ENCODE measurements at regions not wholly inside any gene's neighbourhood (a gene's known extent, or its start where the extent isn't known, plus 50 kb on each side); places are given as distances from the start of the nearest gene placed in this dataset.
"Not testable (repeated sequence)": the region's sequence is repeated elsewhere in the genome, so short reads cannot be mapped to it uniquely, and the experiment has no call there.

DNA sequence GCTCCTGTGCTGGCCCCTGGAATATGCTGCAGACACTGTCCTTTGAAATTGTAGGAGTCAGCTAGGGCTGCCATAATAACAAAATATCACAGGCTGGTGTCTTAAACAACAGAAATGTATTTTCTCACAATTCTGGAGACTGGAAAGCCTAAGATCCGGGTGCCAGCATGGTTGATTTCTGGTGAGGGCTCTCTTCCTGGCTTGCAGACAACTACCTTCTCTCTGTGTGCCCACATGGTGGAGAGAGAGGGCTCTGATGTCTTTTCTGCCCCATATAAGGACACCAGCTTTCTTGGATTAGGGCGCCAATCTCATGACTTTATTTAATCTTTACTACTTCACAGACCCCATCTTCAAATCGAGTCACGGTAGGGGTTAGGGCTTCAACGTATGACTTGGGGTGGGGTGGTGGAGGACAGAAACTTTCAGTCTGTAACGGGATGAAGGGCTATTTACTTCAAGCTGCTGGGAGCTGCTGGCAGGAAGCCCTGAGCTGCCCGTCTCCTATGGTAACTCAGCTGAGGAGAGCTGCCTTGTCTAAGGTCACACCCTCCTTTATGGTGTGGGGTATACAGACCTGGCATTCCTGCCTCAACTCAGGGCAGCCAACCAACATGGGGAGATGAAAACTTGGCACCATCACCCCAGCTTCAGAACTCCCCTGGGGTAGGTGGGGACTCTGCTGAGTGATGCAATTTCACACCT is 142.9 kb upstream of the ZBED5 start:
- DNase-seq: no peak

DNA sequence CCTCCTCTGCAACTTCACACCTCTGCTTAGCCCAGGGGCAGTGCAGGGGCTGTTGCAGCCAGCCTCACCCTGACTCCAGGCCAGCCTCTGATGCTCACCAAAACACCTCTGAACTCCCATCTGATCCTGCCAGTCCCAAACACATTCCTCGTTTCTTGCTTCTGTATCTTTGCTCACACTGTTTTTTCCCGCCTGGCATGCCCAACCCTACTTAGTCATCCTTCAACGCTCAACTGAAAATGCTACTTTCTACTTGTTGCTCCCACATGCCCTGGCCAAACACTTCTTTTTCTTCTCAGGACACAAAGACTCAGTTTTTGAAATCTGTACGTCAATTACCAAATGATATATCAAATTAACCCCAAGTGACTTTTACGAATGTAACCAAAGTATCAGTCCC is 140.8 kb upstream of the ZBED5 start:
- DNase-seq: no peak

GRCh38 chr11:10996678-10997077 is 138.8 kb upstream of the ZBED5 start:
- no peak for DNase-seq

DNA sequence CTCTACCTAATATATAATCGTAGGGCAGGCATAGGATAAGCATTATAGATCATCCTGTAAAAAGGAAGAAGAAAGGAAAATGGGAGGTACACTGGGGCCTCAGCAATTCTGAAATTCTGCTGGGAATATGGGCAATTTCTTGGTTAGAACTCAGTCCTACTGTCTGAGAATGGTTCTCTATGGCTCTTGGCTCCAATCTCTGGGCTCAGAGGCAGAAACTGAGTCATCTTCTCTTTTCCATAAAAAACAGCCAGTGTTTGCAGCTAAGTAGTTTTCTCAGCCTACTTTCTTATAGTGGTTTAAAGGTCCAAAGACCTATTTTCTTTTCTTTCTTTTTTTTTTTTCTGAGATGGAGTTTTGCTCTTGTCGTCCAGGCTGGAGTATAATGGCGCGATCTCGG is 135.8 kb upstream of the ZBED5 start:
- DNase-seq: no peak

DNA sequence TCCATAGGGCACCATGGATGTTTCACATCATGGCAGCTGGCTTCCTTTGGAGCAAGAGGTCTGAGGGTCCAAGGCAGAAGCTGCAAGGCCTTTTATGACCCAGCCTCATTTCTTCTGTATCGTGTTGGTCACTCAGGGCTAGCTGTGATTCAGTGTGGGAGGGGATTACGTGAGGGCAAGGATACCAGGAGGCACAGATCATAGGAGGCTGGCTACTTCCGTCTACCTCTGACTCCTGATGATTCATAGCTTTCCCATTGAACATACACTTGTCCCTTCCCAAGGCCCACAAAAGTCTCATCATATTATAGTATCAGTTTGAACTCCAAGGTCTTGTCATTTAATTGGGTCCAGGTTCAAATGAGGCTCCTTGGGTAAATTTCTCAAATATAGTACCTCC is 135.3 kb upstream of the ZBED5 start:
- DNase-seq: no peak

GRCh38 chr11:10991393-10991792 is 133.5 kb upstream of the ZBED5 start:
- DNase-seq: no peak

DNA sequence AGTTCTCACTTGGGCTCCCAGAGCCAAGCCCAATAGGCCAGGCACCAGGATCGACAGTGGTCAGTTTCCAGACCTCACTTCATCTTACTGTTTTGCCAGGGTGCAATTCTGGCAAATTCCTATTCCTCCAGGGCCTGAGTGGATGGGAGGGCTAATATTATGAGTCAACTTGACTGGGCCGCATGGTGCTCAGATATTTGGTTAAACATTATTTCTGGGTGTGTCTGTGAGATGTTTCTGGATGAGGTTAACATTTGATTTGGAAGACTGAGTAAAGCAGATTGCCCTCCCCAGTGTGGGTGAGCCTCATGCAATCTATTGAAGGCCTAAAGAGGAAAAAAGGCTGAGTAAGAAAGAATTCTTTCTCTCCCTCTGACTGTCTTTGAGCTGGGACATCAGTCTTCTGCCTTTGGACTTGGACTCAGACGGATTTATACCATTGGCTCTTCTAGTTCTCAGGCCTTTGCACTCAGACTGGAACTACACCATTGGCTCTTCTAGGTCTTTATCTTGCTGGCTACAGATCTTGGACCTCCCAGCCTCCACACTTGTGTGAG is 132.9 kb upstream of the ZBED5 start:
- no peak for DNase-seq

- no peak for DNase-seq
Observed at GRCh38 chr11:10990160-10990559, 132.3 kb upstream of the ZBED5 start.

GRCh38 chr11:10986006-10986405 is 128.2 kb upstream of the ZBED5 start:
- DNase-seq: no peak

- no peak for DNase-seq
Observed at GRCh38 chr11:10984742-10985141, 126.9 kb upstream of the ZBED5 start.

DNA sequence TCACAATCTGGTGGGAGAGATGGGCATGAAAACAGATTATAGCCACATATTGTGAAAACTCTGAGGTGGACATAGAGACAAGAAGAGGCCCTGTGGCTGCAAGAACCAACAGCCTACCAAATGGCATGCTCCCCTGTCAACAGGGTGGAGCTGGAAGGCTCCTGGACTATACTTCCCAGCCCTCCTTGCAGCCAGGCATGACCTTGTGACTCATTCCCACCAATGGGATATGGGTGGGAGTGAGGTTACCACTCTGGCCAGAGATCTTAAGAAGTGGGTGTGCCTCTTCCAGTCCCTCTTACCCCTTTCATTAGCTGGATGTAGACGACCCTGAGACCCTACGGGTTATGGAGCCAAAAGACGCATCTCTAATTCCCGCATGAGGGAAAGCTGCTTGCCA is 126.4 kb upstream of the ZBED5 start:
- no peak for DNase-seq

DNA sequence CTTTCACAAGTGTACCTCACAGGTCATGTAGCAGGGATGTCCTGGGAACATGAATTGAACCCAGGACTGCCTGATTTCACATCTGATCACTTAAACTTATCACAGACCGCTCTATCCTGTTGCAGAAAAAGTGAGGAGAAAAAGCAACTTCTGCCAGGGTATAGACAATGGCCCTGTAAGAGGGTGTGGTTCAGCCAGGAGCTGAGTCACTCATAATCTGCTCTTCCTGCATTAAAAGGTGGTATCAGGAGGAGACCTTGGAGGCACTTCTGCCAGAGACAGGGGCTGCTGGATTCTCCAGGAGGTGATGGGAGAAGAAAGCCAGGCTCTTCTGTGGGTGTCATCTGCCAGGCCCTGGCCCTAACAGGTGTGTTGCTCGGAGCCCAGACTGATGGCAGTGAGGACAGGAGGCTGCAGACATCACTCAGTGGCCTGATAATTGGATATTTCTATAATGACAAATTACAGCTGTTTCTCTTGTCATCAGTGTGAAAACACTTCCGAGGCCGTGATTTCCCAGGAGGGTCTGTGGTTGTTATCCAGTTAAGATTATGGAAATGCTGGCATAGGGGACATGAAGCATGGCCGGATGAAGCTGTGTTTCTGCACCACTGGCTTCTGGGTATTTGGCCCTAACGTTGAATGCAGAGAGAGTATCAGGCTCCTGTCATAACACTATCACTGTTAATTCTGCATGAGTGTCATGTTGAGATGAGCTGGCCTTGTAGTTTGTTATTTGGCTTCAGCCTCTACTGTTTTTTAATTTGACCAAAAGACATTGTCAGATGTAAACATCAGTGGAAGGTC is 125.1 kb upstream of the ZBED5 start:
- DNase-seq: no peak

DNA sequence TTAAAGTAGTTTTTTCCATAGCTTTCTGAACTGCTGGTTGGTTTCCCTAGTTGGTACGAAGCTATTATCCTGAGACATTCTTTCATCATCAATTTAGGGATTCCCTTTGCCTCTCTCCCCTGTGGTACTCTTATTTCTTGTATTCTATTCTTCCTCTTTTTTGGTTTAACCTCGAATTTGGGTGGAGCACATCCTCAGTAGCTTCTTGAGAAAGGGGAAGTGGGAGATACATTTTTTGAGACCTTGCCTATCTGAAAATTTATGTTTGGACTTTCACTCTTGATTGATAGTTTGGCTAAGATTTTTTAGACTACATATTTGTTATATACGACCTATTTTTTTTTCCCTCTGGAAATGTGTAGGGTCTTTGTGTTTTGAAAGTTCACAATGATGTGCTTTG is 121.7 kb upstream of the ZBED5 start:
- DNase-seq: no peak

DNA sequence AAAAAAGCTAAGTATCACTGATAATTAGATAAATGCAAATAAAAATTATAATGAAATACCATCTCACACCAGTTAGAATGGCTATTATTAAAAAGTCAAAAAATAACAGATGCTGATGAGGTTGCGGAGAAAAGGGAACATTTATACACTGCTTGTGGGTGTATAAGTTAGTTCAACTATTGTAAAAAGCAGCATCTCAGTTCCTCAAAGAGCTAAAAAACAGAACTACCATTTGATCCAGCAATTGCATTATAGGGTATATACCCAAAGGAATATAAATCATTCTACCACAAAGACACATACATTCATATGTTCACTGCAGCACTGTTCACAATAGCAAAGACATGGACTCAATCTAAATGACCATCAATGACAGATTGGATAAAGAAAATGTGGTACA is 120.3 kb upstream of the ZBED5 start:
- DNase-seq: no peak

- no peak for DNase-seq
Observed at GRCh38 chr11:10975287-10975721, 117.5 kb upstream of the ZBED5 start.

DNA sequence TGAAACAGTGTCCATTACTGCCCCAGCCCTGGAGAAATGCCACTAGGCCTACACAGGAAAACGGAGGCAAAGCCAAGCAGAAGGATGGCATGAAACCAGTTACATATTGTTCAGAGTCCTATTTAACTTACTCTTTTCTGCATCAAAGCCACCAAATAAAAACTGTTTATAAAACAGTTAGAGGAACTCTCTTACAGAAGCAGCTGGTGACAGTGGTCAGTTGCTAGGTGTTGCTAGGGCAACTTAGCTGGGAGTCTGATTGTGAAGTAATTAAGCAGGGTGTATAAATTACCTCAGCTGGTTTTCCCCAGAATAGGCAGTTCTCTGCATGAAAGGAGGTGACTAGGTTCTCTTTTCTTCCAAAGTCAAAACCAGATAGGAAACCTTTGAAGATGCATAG is 115.6 kb upstream of the ZBED5 start:
- no peak for DNase-seq

DNA sequence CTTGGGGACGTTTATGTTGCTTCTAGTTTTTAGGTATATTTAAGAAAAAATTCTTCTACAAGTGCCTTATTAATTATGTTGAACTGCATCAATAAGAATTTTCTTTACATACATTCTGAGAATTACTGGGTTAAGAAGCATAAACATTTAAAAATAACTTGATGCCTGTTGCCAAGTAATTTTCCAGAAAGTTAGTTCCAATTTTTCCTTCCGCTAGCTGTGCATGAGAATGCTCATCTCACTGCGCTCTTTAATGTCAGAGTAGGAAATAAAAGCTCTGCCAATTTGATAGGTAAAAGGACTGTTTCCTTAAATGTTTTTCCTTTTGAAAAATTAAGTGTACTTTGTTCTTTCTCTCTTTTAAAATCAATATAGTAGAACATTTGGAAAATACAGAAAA is 113.1 kb upstream of the ZBED5 start:
- no peak for DNase-seq

GRCh38 chr11:10969387-10969786 is 111.5 kb upstream of the ZBED5 start:
- DNase-seq: no peak

DNA sequence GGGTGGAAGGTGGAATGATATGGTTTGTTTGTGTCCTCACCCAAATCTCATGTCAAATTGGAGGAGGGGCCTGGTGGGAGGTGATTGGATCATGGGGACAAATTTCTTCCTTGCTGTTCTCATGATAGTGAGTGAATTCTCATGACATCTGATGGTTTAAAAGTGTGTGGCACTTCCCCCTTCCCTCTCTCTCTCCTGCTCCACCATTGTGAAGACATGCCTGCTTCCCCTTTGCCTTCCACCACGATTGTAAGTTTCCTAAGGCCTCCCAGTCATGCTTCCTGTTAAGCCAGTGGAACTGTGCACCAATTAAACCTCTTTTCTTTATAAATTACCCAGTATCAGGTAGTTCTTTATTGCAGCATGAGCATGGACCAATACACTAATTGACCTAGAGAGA is 99.0 kb upstream of the ZBED5 start:
- not testable (repeated sequence) for DNase-seq

- DNase-seq: no peak
Observed at GRCh38 chr11:10955616-10956015, 97.8 kb upstream of the ZBED5 start.

- no peak for DNase-seq
Observed at GRCh38 chr11:10954184-10954583, 96.3 kb upstream of the ZBED5 start.

DNA sequence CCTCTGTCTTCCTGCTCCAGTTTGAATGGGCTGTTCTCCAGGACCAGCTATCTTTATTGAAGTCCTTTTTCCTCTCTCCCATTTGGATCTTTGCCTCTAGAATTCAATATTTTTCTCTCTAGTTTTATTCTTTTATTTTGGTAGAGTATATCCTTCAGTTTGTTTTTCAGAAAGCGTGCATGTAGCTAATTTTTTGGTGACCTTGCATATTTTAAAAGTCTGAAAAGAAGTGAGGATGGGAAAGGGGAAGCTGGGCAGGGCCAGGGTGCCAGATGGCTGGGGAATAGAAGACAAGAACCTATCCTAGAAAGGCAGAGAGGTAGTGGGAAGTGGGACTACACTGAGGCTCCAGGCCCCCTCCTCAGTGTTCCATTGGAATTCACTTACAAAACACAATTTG is 95.0 kb upstream of the ZBED5 start:
- DNase-seq: no peak

- not testable (repeated sequence) for DNase-seq
Observed at GRCh38 chr11:10947935-10948334, 90.1 kb upstream of the ZBED5 start.

- DNase-seq: no peak
Observed at GRCh38 chr11:10946072-10946471, 88.2 kb upstream of the ZBED5 start.
